PC-9 (cell line): ENCODE measurements at regions not wholly inside any gene's neighbourhood (a gene's known extent, or its start where the extent isn't known, plus 50 kb on each side); places are given as distances from the start of the nearest gene placed in this dataset.

Experiments used
- BruUV-seq: library from RNA; stranded (reverse); fragments of 400-500 nt; replicated peaks from 2 replicates; lab custom pipeline; 2021; lab: Mats Ljungman, UMichigan
- CTCF ChIA-PET: fragments of 300-600 bp; sonication (Branson Sonifier 250); formaldehyde crosslinking; loops from one replicate; lab custom pipeline; 2022; ENCODE audit warnings: antibody characterized with exemption; lab: Charles Lee
- POLR2A ChIA-PET: fragments of 300-600 bp; sonication (Branson Sonifier 250); formaldehyde crosslinking; loops from one replicate; lab custom pipeline; 2022; ENCODE audit warnings: antibody characterized with exemption; ENCODE audit not compliant: unreplicated experiment; lab: Charles Lee
- DNase-seq, 2 experiments: peaks; one replicate each; pipeline versions ENCODE4 v3.0.0 to v3.0.0-alpha.2; 2015 to 2022; ENCODE audit warnings: mixed read lengths in 1 of 2
- H2AFZ ChIP-seq: fragments of 200-600 bp; sonication (generic); 2 replicates; pipeline ENCODE4 v1.8.1; 2017; ENCODE audit warnings: antibody characterized with exemption
- H3F3A ChIP-seq: fragments of 200-600 bp; sonication (generic); 2 replicates; pipeline ENCODE4 v1.8.1; 2017; ENCODE audit warnings: antibody characterized with exemption, mild to moderate bottlenecking, low read depth; ENCODE audit not compliant: insufficient read depth
- H3K27ac ChIP-seq: fragments of 200-600 bp; sonication (generic); 2 replicates; pipeline ENCODE4 v1.6.1; 2016; ENCODE audit warnings: mixed run types
- H3K27me3 ChIP-seq: fragments of 200-600 bp; sonication (generic); 2 replicates; pipeline ENCODE4 v1.6.1; 2016; ENCODE audit warnings: low read depth, mixed run types; ENCODE audit not compliant: insufficient read depth
- H3K36me3 ChIP-seq: fragments of 200-600 bp; sonication (generic); 2 replicates; pipeline ENCODE4 v1.6.1; 2016; ENCODE audit warnings: low read depth, mixed run types
- H3K4me1 ChIP-seq: fragments of 200-600 bp; sonication (generic); replicated peaks from 2 replicates; pipeline ENCODE4 v1.6.1; 2016; ENCODE audit warnings: mixed run types; ENCODE audit not compliant: insufficient read depth
- H3K4me2 ChIP-seq: fragments of 200-600 bp; sonication (generic); 2 replicates; pipeline ENCODE4 v1.6.1; 2017; ENCODE audit warnings: mixed run types
- H3K4me3 ChIP-seq: fragments of 200-600 bp; sonication (generic); 2 replicates; pipeline ENCODE4 v1.6.1; 2016; ENCODE audit warnings: mixed run types
- H3K79me2 ChIP-seq: fragments of 200-600 bp; sonication (generic); 2 replicates; pipeline ENCODE4 v1.6.1; 2017; ENCODE audit warnings: low read depth, mixed run types
- H3K9me2 ChIP-seq: fragments of 200-600 bp; sonication (generic); 2 replicates; pipeline ENCODE4 v1.8.1; 2017; ENCODE audit warnings: mild to moderate bottlenecking; ENCODE audit not compliant: insufficient read depth
- H3K9me3 ChIP-seq: fragments of 200-600 bp; sonication (generic); 2 replicates; pipeline ENCODE4 v1.8.1; 2016; ENCODE audit warnings: low read depth; ENCODE audit not compliant: insufficient read depth
- H4K20me1 ChIP-seq: fragments of 200-600 bp; sonication (generic); 2 replicates; pipeline ENCODE4 v1.8.1; 2017; ENCODE audit not compliant: insufficient read depth
- EZH2 ChIP-seq: fragments of 200-600 bp; sonication (generic); IDR thresholded peaks from 2 replicates; pipeline ENCODE4 v1.8.0; 2017; ENCODE audit warnings: antibody characterized with exemption, low read depth
- intact Hi-C: fragments of 100-400 bp; cut with micrococcal nuclease; formaldehyde crosslinking; loops from one replicate; pipeline ENCODE4 v1.10.0; 2022; ENCODE audit not compliant: unreplicated experiment
- TF ChIP-seq, protein P1 (sequence below): fragments of 200-600 bp; sonication (generic); conservative IDR thresholded peaks from 2 replicates; pipeline ENCODE4 v1.6.1; 2017; ENCODE audit warnings: mixed run types, antibody characterized with exemption, mild to moderate bottlenecking, moderate library complexity

DNA sequence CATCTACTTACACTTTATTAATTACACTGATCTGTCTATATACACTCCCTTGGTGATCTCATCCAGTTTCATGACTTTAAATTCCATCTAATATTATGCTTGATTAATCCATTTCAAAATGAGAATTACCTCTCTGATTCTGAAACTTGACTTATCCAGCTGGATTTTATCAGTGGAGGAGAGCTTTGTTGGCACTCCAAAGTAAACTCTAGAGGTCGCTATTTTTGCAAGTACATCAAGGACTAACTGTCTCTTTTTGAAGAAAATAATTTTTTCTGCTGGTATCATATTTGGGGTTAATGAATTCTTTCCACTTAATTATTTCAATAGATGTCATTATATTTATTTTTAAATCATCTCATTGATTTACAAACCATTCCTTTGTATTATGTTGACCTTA, 630.3 kb upstream of the MAN1A1 start:
- Histone ChIP-seq H3K79me2 (no peaks in the 10 kb centered on the region), H3K27ac (no peak overlapping the region), H3K4me3 (no peak overlapping the region), H3K9me3 (no peaks in the 10 kb centered on the region), H3K9me2 (0 out of 2 replicates have a peak, but pooled peaks cover 7% of the 10 kb centered on the region), H3F3A (no peaks in the 10 kb centered on the region), H3K27me3 (no peaks in the 10 kb centered on the region), H3K36me3 (no peaks in the 10 kb centered on the region), H3K4me2 (no peak overlapping the region), H4K20me1 (no peaks in the 10 kb centered on the region), H3K4me1 (no peaks in the 10 kb centered on the region), H2AFZ (no peak overlapping the region)
- ChIA-PET POLR2A (no interaction called here), CTCF (interaction anchor here (0.6 kb wide), 1 partner anchor 75 kb away, joined by 8 read pairs; no protein-coding TSS in a partner anchor)
- intact Hi-C loops: loop anchor here (2.0 to 5.0 kb wide), 3 partner anchors 238 to 847 kb away; no protein-coding TSS in a partner anchor
- no peak for DNase-seq
- no TSS peak for BruUV-seq
- TF ChIP-seq EZH2: no peak
- TF ChIP-seq, protein P1, sequence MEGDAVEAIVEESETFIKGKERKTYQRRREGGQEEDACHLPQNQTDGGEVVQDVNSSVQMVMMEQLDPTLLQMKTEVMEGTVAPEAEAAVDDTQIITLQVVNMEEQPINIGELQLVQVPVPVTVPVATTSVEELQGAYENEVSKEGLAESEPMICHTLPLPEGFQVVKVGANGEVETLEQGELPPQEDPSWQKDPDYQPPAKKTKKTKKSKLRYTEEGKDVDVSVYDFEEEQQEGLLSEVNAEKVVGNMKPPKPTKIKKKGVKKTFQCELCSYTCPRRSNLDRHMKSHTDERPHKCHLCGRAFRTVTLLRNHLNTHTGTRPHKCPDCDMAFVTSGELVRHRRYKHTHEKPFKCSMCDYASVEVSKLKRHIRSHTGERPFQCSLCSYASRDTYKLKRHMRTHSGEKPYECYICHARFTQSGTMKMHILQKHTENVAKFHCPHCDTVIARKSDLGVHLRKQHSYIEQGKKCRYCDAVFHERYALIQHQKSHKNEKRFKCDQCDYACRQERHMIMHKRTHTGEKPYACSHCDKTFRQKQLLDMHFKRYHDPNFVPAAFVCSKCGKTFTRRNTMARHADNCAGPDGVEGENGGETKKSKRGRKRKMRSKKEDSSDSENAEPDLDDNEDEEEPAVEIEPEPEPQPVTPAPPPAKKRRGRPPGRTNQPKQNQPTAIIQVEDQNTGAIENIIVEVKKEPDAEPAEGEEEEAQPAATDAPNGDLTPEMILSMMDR: peak; percentile 50; the same call in 1 of the 2 replicates

DNA sequence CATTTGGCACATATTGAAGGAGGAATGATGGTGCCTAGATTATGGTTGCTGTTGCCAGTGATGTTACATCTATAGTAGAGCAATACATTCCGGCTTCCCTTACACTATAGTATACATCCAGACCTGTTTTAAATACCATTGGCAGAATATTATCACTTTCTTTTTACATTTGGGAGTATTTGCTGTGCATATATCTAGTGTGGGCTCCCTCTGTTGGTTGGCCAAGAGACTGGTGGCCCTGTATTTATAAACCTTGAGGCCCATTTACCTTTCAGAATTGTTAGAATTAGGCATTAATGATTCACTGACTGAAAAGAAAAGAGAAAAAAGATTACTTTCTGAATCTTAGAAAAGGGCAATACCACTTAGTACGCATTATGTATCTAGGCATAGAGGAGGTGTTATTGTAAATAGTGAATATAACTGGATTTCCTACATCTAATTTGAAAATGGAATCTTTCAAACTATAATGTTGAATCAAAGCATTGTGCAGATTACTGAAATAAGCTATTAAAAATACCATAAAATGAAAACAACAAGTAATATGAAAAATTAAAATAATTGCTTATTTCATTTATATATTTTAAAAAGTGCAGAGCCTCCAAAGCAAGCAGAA, 628.8 kb upstream of the MAN1A1 start:
- Histone ChIP-seq H3K9me3 (no peaks in the 10 kb centered on the region), H3K27ac (no peak overlapping the region), H4K20me1 (no peaks in the 10 kb centered on the region), H3K36me3 (no peaks in the 10 kb centered on the region), H3K4me1 (no peaks in the 10 kb centered on the region), H3F3A (no peaks in the 10 kb centered on the region), H3K4me3 (no peak overlapping the region), H3K4me2 (no peak overlapping the region), H3K79me2 (no peaks in the 10 kb centered on the region), H3K27me3 (no peaks in the 10 kb centered on the region), H2AFZ (no peak overlapping the region), H3K9me2 (0 out of 2 replicates have a peak, but pooled peaks cover 7% of the 10 kb centered on the region)
- ChIA-PET POLR2A (no interaction called here), CTCF (interaction anchor here (0.7 kb wide), 1 partner anchor 869 kb away, joined by 3 read pairs; no protein-coding TSS in a partner anchor)
- TF ChIP-seq, protein P1: peak; percentile 81
- TF ChIP-seq EZH2: no peak
- no TSS peak for BruUV-seq
- no peak for DNase-seq
- intact Hi-C loops: loop anchor here (2.0 to 5.0 kb wide), 2 partner anchors 236 to 628 kb away; no protein-coding TSS in a partner anchor

DNA sequence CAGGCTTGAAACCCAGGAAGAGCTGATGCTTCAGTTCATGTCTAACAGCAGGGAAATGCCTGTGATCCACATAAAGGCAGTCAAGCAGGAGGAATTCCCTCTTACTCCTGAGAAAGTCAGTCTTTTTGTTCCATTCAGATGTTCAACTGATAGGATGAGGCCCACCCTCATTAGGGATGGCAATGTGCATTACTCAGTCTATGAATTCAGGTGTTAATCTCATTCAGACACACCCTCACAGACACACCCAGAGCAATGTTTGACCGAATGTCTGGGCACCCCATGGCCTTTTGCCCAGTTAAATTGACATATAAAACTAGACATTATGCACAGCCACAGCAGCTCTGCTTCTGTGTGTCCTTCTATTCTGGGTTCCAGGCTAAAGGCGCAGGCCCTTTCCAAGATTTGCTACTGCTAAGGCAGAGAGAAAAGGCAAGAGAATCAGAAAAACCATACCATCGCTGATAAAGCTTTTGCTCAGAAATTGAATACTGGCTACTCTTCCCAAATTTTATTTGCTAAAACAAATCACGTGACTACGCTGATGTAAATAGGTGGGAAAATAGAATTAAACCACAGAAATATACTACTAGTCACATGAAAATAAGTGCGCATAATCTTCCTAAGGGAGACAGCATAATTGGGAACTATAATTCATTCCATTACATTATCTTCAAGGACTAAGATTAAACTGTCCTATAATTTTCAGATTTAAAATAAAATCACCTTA, 625.0 kb upstream of the MAN1A1 start:
- H3K27ac ChIP-seq: no peak overlapping the region
- H3K27me3 ChIP-seq: no peaks in the 10 kb centered on the region
- H2AFZ ChIP-seq: no peak overlapping the region
- no TSS peak for BruUV-seq
- H3K4me1 ChIP-seq: no peaks in the 10 kb centered on the region
- ChIA-PET CTCF (no interaction called here), POLR2A (no interaction called here)
- no peaks in the 10 kb centered on the region for H3K9me2 ChIP-seq
- no peak for TF ChIP-seq EZH2
- TF ChIP-seq, protein P1: no peak
- no peaks in the 10 kb centered on the region for H4K20me1 ChIP-seq
- no peaks in the 10 kb centered on the region for H3K36me3 ChIP-seq
- H3K9me3 ChIP-seq: no peaks in the 10 kb centered on the region
- H3K4me2 ChIP-seq: no peak overlapping the region
- no peaks in the 10 kb centered on the region for H3K79me2 ChIP-seq
- intact Hi-C loops: loop anchor here (5.0 kb wide), 1 partner anchor 232 kb away; no protein-coding TSS in a partner anchor
- no peak overlapping the region for H3K4me3 ChIP-seq
- no peaks in the 10 kb centered on the region for H3F3A ChIP-seq
- no peak for DNase-seq
